ENCODE measurements at regions not wholly inside any gene's neighbourhood (a gene's known extent, or its start where the extent isn't known, plus 50 kb on each side); places are given as distances from the start of the nearest gene placed in this dataset.

- H3K27ac ChIP-seq: no peak overlapping the region
- DNase-seq (ENCODE audit: low read depth, low spot score): no peak
These were observed 137.2 kb upstream of the HES1 start for GRCh38 chr3:193998628-193999195.

GRCh38 chr3:194000100-194000499 lies 135.8 kb upstream of the HES1 start:
- no peak for DNase-seq (ENCODE audit: low read depth, low spot score)
- no peak overlapping the region for H3K27ac ChIP-seq

DNA sequence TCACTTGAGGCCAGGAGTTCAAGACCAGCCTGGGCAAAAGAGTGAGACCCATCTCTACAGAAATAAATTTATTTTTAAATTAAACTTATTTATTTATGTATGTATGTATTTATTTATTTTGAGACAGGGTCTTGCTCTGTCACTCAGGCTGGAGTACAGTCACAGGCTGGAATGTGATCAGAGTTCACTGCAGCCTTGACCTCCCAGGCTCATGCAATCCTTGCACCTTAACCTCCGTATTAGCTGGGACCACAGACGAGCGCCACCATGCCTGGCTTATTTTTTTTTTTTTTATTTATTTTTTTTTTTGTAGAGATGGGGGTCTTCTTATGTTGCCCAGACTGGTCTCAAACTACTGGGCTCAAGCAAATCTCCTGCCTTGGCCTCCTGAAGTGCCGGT lies 135.2 kb upstream of the HES1 start:
- DNase-seq (ENCODE audit: low read depth, low spot score): no peak
- H3K27ac ChIP-seq: no peak overlapping the region

DNA sequence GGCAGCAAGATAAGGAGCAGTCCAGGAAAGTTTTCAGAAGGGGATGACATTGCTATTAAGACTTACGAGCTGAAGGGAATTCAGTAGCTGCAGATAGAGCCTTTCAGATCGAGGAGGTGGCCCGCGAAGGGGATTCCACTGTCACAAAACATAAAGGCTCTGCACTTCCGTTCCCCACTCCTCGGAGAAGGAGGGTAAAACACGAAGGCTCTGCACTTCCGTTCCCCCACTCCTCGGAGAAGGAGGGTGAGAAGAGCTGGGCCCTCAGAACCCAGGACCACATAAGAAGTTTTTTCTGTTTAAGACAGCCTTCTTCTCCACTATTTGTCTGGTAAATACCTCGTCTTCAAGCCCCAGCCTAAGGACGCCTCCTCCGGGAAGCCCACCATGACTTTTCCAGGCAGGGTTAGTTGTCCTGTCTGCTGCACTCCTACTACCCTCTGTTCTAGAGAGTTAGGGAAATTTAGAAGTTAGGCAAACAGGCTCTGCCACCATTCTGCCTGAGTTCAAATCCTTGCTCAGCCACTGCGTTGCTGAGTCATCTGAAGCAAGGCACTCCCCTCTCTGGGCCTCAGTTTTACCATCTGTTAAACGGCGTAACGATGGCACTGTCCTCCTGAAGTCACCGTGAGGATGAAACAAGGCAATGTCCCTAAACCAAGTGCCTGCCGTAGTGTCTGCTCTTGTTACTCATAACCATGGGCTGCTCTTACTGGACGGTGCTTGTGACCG lies 134.1 kb upstream of the HES1 start:
- H3K27ac ChIP-seq: no peak overlapping the region
- DNase-seq (ENCODE audit: low read depth, low spot score): no peak

DNA sequence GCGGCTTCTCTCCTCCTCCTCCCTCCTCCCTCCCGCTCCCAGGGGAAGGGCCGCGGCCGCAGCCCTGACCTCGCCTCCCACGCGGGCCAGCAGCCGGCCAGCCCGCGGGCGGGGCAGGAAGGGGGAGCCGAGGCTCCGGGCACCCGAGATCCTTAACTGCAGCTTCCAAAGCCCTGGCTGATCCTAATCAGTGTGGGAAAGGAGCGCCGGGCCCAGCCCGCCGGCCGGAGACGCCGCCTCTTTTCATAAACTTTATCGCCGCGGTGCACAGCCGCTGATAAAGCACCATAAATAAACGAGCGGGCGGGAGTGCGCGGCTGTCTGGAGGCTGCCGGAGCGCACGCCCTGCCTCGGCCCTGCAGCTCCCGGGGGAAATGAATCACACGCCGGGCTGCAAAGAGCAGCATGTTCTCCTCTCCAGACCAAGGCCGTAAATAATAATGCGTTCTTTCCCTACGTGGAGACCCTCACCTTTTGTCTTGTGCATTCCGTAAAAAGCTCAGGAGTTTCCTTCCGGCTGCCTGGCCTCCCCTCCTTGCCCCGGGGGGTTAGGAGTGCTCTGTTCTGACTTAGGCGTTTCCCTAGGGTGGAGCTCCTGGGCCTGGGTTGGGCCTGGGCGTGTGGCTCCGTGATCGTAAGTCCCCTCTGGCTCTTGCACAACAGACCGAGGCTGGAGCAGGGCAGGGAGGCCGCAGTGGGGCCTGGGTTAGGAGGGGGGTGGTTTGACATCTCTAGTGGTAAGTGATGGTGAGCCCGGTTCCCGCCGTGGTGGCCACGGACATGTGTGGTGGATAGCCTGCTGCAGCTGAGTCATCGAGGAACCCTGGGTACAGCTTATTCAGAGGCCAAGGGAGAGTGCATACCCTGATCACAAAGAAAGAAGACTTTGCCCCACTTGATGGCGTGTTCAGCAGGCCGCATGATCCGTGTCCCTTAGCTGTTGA lies 132.6 kb upstream of the HES1 start:
- DNase-seq (ENCODE audit: low read depth, low spot score): peak; percentile 74
- peak overlapping the region; percentile 94 for H3K27ac ChIP-seq

GRCh38 chr3:194005930-194006501 lies 129.9 kb upstream of the HES1 start:
- no peak for DNase-seq (ENCODE audit: low read depth, low spot score)
- H3K27ac ChIP-seq: no peak overlapping the region

- no peak overlapping the region for H3K27ac ChIP-seq
These were observed 128.2 kb upstream of the HES1 start for GRCh38 chr3:194007592-194008337.

GRCh38 chr3:194009019-194009418 lies 126.9 kb upstream of the HES1 start:
- no peak for DNase-seq (ENCODE audit: low read depth, low spot score)
- H3K27ac ChIP-seq: no peak overlapping the region

More at GRCh38 chr3:194007592-194008337, 128.2 kb upstream of the HES1 start:
- DNase-seq (ENCODE audit: low read depth, low spot score): no peak

DNA sequence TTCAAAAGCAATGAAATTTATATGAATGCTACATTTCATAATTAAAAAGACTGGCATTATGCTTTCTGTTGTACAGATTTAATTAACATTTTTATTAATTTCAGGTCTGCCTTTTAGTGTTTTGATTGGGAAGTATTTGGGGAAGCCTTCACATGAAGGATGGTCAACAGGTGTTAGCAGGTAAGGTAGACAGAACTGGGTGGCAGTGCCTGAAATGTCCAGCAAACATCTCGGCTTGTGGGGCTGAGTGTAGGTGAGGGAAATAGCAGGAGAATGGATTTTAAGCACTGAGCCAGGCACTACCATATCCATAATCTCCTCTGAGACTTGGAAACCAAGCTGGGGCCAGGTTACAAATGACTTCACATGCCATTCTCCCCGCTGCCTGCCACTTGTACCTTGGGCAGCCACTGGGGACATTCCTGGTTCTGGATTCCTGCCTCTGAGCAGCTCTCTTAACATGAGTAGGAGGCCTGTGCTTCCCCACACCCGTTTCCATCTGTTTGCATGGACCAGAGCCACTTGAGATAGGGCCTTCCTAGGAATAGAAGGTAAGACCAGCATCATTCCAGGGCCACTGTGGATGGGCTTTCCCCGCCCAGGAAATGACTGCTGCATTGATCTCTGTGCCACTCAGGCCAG lies 125.9 kb upstream of the HES1 start:
- H3K27ac ChIP-seq: no peak overlapping the region
- DNase-seq (ENCODE audit: low read depth, low spot score): no peak

- DNase-seq (ENCODE audit: low read depth, low spot score): no peak
These were observed 124.1 kb upstream of the HES1 start for GRCh38 chr3:194011807-194012206.

GRCh38 chr3:194013928-194014327 lies 122.0 kb upstream of the HES1 start:
- H3K27ac ChIP-seq: no peak overlapping the region
- DNase-seq (ENCODE audit: low read depth, low spot score): no peak

More at GRCh38 chr3:194011807-194012206, 124.1 kb upstream of the HES1 start:
- no peak overlapping the region for H3K27ac ChIP-seq

DNA sequence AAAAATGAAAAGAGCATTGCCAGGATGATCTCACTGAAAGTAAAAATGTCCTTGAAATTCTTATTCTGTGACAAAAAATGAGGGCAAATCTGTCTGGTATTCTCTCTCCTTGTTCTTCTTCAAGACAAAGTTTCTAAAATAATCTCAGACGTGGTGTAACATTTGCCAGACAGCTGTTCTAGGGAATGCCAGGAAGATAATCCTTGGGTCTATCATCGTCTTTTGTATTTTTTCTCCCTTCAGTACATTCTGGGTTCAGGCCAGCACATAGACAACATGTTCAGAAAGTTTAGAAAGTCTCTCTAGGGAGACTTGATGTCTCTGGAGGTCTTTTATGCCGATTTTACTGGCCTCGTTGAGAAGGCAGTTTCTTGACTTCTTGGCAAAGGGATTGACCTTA lies 121.2 kb upstream of the HES1 start:
- no peak for DNase-seq (ENCODE audit: low read depth, low spot score)
- H3K27ac ChIP-seq: no peak overlapping the region

GRCh38 chr3:194019398-194020165 lies 116.4 kb upstream of the HES1 start:
- no peak overlapping the region for H3K27ac ChIP-seq
- DNase-seq (ENCODE audit: low read depth, low spot score): no peak

GRCh38 chr3:194022052-194022451 lies 113.9 kb upstream of the HES1 start:
- H3K27ac ChIP-seq: no peak overlapping the region
- no peak for DNase-seq (ENCODE audit: low read depth, low spot score)

DNA sequence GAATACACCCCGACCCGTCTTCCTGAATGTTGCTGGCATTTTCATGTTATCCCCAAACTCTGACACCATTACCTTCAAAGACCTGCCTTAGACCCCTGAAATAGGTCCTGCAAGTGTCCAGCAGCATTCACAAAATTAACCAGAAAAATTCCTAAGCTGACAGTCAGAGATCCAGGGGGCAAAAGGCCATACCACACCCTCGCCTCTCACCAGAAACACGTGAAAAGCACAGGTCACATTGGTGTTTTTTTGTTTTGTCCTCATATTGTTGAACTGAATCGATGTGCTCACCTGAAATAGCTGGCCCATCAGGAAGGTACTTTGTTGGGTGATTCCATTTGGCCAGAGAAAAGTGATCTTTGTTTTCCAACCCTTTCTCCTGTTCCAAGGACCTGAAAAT lies 113.1 kb upstream of the HES1 start:
- DNase-seq (ENCODE audit: low read depth, low spot score): no peak

GRCh38 chr3:194023501-194024280 lies 112.3 kb upstream of the HES1 start:
- no peak for DNase-seq (ENCODE audit: low read depth, low spot score)
- H3K27ac ChIP-seq: no peak overlapping the region

More for the DNA sequence above, 113.1 kb upstream of the HES1 start:
- H3K27ac ChIP-seq: no peak overlapping the region

DNA sequence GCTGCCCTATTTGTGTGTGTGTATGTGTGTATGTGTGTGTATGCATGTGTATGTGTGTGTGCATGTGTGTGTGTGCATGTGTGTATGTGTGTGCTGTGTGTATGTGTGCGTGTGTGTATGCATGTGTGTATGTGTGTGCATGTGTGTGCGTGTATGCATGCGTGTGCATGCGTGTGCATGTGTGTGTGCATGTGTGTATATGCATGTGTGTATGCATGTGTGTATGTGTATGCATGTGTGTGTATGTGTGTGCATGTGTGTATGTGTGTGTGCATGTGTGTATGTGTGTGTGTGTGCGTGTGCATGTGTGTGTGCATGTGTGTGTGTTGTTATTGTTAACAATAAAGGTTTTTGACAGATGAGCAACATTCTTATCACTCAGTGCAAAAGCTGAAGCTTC lies 110.8 kb upstream of the HES1 start:
- H3K27ac ChIP-seq: no peak overlapping the region
- no peak for DNase-seq (ENCODE audit: low read depth, low spot score)

DNA sequence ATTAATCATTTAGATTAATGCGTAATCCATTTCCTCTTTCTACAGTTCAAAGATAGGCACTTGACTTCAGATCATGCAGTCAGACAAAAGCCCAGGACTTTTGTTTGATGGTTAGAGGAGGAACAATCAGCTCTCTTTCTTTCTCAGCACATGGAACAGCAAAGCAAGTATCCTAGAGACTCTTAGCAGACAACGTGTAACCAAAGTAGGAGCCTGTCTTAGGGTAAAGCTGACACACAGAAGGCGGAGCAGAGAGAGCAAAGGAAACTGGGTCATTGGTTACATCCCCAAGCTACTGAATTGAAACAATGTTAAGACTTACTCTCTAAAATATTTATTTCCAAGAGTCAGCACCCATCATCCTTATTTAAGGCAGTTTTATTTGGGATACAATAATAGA lies 110.0 kb upstream of the HES1 start:
- no peak overlapping the region for H3K27ac ChIP-seq
- DNase-seq (ENCODE audit: low read depth, low spot score): no peak

Data from epithelial cell of prostate (primary cell).